ENCODE measurements at regions not wholly inside any gene's neighbourhood (a gene's known extent, or its start where the extent isn't known, plus 50 kb on each side); places are given as distances from the start of the nearest gene placed in this dataset.

GRCh38 chr1:14538335-14538734 is 60.1 kb upstream of the KAZN start:
- TF ChIP-seq CTCF (IDR thresholded peaks at IDR 0.05): no peak
- ATAC-seq (no peak), DNase-seq (no peak)
- Histone ChIP-seq H3K4me1 (no peaks in the 10 kb centered on the region), H3K27ac (no peak overlapping the region), H3K36me3 (no peaks in the 10 kb centered on the region), H3K27me3 (no peaks in the 10 kb centered on the region), H3K4me3 (no peak overlapping the region), H3K9me3 (no peaks in the 10 kb centered on the region)
- intact Hi-C loops (cut with DNase I): no loop called here

DNA sequence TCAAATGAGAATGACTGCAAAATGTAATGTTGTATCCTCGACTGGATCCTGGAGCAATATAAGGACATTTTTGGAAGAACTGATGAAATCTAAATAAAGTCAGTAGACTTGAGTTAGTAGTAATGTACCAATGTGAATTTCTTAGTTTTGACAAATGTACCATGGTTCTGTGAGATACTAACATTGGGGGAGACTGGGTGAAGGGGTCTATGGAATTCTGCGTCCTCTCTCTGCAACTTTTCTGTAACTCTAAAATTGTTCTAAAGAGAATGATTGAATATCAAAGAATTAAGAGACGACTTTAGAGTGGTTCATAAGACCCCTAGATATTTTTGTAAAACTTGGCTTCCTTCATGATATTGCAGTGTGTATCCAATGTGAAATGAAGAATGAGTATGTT is 59.2 kb upstream of the KAZN start:
- Histone ChIP-seq H3K27ac (no peak overlapping the region), H3K36me3 (no peaks in the 10 kb centered on the region), H3K27me3 (no peaks in the 10 kb centered on the region), H3K4me1 (no peaks in the 10 kb centered on the region), H3K4me3 (no peak overlapping the region), H3K9me3 (no peaks in the 10 kb centered on the region)
- no peak for ATAC-seq
- intact Hi-C loops (cut with DNase I): no loop called here
- no peak for DNase-seq
- no peak for TF ChIP-seq CTCF (IDR thresholded peaks at IDR 0.05)

DNA sequence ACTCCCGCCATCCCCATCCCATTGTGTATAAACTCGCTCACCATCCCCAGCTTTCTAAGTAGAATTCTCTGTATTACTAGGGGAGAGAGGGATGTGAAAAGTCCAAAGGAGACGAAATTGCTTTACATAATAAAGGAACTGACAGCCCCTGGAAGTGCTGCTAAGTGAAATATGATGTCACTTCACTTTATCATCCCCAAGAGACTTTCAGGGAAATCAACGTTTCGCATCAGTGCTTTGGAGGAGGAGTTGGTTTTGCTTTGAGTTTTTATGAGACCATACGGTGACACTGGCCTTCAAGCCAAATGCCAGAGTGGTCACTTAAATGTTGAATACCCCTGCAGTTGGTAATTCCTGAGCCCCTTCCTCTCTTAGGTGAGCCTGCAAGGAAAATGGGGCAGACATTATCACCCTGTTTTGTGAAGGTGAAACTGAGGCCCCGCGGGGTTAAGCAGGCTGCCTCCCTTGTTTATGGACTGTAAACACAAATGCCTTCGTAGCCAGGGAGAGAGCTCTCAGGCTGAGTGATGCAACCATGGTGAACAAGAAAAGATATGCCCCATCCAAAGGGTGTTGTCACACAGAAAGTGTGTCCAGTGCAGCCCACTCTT is 58.4 kb upstream of the KAZN start:
- ATAC-seq: no peak
- intact Hi-C loops (cut with DNase I): no loop called here
- no peaks in the 10 kb centered on the region for H3K4me1 ChIP-seq
- no peaks in the 10 kb centered on the region for H3K9me3 ChIP-seq
- DNase-seq: no peak
- no peak overlapping the region for H3K27ac ChIP-seq
- no peak for TF ChIP-seq CTCF (IDR thresholded peaks at IDR 0.05)
- no peaks in the 10 kb centered on the region for H3K27me3 ChIP-seq
- H3K36me3 ChIP-seq: no peaks in the 10 kb centered on the region
- no peak overlapping the region for H3K4me3 ChIP-seq

- Histone ChIP-seq H3K27ac (no peak overlapping the region), H3K36me3 (no peaks in the 10 kb centered on the region), H3K27me3 (no peaks in the 10 kb centered on the region), H3K4me3 (no peak overlapping the region), H3K9me3 (no peaks in the 10 kb centered on the region), H3K4me1 (no peaks in the 10 kb centered on the region)
- TF ChIP-seq CTCF (IDR thresholded peaks at IDR 0.05): no peak
- intact Hi-C loops (cut with DNase I): no loop called here
- no peak for ATAC-seq
- DNase-seq: no peak
Observed at GRCh38 chr1:14541348-14541747, 57.1 kb upstream of the KAZN start.

- Histone ChIP-seq H3K4me1 (no peaks in the 10 kb centered on the region), H3K36me3 (no peaks in the 10 kb centered on the region), H3K9me3 (no peaks in the 10 kb centered on the region), H3K4me3 (no peak overlapping the region), H3K27me3 (no peaks in the 10 kb centered on the region), H3K27ac (no peak overlapping the region)
- no peak for TF ChIP-seq CTCF (IDR thresholded peaks at IDR 0.05)
- ATAC-seq (no peak), DNase-seq (no peak)
- intact Hi-C loops (cut with DNase I): no loop called here
Observed at GRCh38 chr1:14543191-14543840, 55.2 kb upstream of the KAZN start.

Measured in upper lobe of right lung (tissue), 1 donor.